ENCODE measurements at regions not wholly inside any gene's neighbourhood (a gene's known extent, or its start where the extent isn't known, plus 50 kb on each side); places are given as distances from the start of the nearest gene placed in this dataset.

DNA sequence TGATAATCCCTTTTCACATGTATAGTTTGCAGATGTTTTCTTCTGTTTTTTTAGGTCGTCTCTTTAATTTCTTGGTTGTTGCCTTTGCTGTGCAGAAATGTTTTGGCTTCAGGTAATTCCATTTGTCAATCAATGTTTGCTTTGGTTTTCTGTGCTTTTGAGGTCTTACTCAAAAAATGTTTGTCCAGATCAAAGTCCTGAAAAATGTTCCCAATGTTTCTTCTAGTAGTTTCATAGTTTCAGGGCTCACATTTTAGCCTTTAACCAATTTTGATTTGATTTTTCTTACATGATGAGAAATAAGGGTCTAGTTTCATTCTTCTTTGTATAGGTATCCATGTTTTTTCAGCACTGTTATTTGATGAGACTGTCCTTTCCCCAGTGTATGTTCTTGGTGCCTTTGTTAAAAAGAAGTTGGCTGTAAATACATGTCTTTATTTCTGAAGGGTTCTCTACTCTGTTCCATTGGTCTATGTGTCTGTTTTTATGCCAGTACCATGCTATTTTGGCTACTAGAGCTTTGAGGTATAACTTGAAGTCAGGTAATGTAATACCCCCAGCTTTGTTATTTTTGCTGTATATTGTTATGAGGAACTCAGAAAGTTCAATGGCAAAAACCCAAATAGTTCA lies 578.7 kb upstream of the SEL1L start:
- no peak overlapping the region for H3K27ac ChIP-seq
- H2AFZ ChIP-seq = no peak overlapping the region
- H3K9me3 ChIP-seq (ENCODE audit: low read depth) = peaks cover 3% of the 10 kb centered on the region
- H3K9me2 ChIP-seq (ENCODE audit: insufficient read depth) = no peaks in the 10 kb centered on the region
- no peak for DNase-seq
- TF ChIP-seq EZH2 (IDR thresholded peaks at IDR 0.05; ENCODE audit: insufficient read depth, poor library complexity, severe bottlenecking) = no peak
- no peak for TF ChIP-seq EZH2phosphoT487 (IDR thresholded peaks at IDR 0.05; ENCODE audit: insufficient read depth, low read depth)
- no peaks in the 10 kb centered on the region for H4K20me1 ChIP-seq (ENCODE audit: insufficient read depth)
- H3K27me3 ChIP-seq (replicated peaks; ENCODE audit: insufficient read depth) = no peaks in the 10 kb centered on the region
- no peak overlapping the region for H3K4me3 ChIP-seq
- no peaks in the 10 kb centered on the region for H3K36me3 ChIP-seq (ENCODE audit: low read depth)
- H3K4me1 ChIP-seq (ENCODE audit: insufficient read depth) = no peaks in the 10 kb centered on the region
- no peak overlapping the region for H3K4me2 ChIP-seq (ENCODE audit: unreplicated experiment)
- H3K79me2 ChIP-seq (ENCODE audit: insufficient read depth) = no peaks in the 10 kb centered on the region
- 0 to 6% methylated on average over 1 of the region's 1 CpG for WGBS, 2 experiments (ENCODE audit: low coverage in 1 of 2, low lambda C conversion rate in 2 of 2, missing lambda C conversion rate in 2 of 2)
- in situ Hi-C loops (cut with MboI) = no loop called here
- H3K9ac ChIP-seq = no peak overlapping the region
- no peaks in the 10 kb centered on the region for H3F3A ChIP-seq (ENCODE audit: insufficient read depth)

DNA sequence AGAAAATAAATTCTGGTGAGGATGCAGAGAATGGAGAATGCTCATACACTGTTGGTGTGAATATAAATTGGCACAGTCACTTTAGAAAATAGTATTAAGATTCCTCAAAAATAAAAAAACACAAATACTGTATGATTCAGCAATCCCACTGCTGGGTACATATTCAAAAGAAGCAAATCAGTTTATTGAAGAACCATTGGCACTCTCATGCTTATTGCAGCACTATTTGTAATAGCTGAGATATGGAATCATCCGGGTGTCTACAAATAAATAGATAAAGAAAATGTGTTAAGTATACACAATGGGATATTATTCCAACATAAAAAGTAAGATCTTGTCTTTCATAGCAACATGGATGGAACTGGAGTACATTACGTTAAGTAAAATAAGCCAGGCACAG lies 579.4 kb upstream of the SEL1L start:
- Histone ChIP-seq H3F3A (ENCODE audit: insufficient read depth) (no peaks in the 10 kb centered on the region), H2AFZ (no peak overlapping the region), H3K9ac (no peak overlapping the region), H3K27me3 (replicated peaks; ENCODE audit: insufficient read depth) (no peaks in the 10 kb centered on the region), H3K9me2 (ENCODE audit: insufficient read depth) (no peaks in the 10 kb centered on the region), H3K4me2 (ENCODE audit: unreplicated experiment) (no peak overlapping the region), H3K27ac (no peak overlapping the region), H3K9me3 (ENCODE audit: low read depth) (no peaks in the 10 kb centered on the region), H4K20me1 (ENCODE audit: insufficient read depth) (no peaks in the 10 kb centered on the region), H3K79me2 (ENCODE audit: insufficient read depth) (no peaks in the 10 kb centered on the region), H3K36me3 (ENCODE audit: low read depth) (no peaks in the 10 kb centered on the region), H3K4me3 (no peak overlapping the region), H3K4me1 (ENCODE audit: insufficient read depth) (no peaks in the 10 kb centered on the region)
- TF ChIP-seq EZH2 (IDR thresholded peaks at IDR 0.05; ENCODE audit: insufficient read depth, poor library complexity, severe bottlenecking) (no peak), EZH2phosphoT487 (IDR thresholded peaks at IDR 0.05; ENCODE audit: insufficient read depth, low read depth) (no peak)
- DNase-seq = no peak
- 19 to 26% methylated on average over 2 of the region's 2 CpGs for WGBS, 2 experiments (ENCODE audit: low coverage in 1 of 2, low lambda C conversion rate in 2 of 2, missing lambda C conversion rate in 2 of 2)
- in situ Hi-C loops (cut with MboI) = no loop called here

DNA sequence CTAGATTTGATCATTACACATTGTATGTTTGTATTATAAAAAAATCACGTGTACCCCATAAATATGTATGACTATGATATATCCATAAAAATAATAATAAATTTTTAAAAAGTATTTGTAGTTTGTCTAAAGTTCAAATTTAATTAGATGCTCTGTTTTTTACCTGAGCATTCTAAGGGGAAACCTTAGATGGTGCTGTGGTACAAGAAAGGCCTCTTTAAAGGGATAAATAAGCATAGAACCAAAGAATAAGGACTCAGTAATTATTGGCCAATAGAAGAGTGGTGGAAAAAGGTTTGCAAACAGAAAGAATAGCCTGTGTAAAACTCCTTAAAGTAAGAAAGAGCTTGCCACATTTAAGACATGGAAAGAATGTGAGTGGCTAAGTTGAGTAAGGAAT lies 580.1 kb upstream of the SEL1L start:
- no peaks in the 10 kb centered on the region for H3K79me2 ChIP-seq (ENCODE audit: insufficient read depth)
- H3K36me3 ChIP-seq (ENCODE audit: low read depth) = no peaks in the 10 kb centered on the region
- H3K9me3 ChIP-seq (ENCODE audit: low read depth) = no peaks in the 10 kb centered on the region
- H3K9me2 ChIP-seq (ENCODE audit: insufficient read depth) = no peaks in the 10 kb centered on the region
- DNase-seq = no peak
- H3K4me1 ChIP-seq (ENCODE audit: insufficient read depth) = no peaks in the 10 kb centered on the region
- no peaks in the 10 kb centered on the region for H4K20me1 ChIP-seq (ENCODE audit: insufficient read depth)
- TF ChIP-seq EZH2phosphoT487 (IDR thresholded peaks at IDR 0.05; ENCODE audit: insufficient read depth, low read depth) (no peak), EZH2 (IDR thresholded peaks at IDR 0.05; ENCODE audit: insufficient read depth, poor library complexity, severe bottlenecking) (no peak)
- H3K27me3 ChIP-seq (replicated peaks; ENCODE audit: insufficient read depth) = no peaks in the 10 kb centered on the region
- H3K4me3 ChIP-seq = no peak overlapping the region
- H3F3A ChIP-seq (ENCODE audit: insufficient read depth) = no peaks in the 10 kb centered on the region
- no peak overlapping the region for H3K4me2 ChIP-seq (ENCODE audit: unreplicated experiment)
- H3K9ac ChIP-seq = no peak overlapping the region
- no peak overlapping the region for H2AFZ ChIP-seq
- no peak overlapping the region for H3K27ac ChIP-seq
- in situ Hi-C loops (cut with MboI) = no loop called here
- WGBS, 2 experiments (ENCODE audit: low coverage in 1 of 2, low lambda C conversion rate in 2 of 2, missing lambda C conversion rate in 2 of 2) = 11 to 26% methylated on average over 1 of the region's 1 CpG

DNA sequence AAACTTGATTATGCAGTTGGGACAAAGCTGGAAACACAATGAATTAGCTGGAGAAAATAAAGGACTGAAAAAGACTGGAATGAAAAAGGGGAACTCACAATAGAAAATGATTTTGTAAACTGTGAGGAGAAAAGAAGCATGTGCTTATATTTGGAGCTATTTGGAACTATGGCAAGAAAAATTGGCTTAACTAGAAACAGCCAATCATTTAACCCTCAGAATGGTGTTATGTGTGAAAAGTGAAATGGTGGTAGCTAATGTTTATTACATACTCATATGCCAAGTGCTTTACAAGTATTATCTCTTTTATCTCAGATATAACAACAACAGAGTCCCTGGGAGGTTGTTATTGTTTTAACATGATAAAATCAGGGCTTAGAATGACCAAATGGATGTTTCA lies 583.1 kb upstream of the SEL1L start:
- H2AFZ ChIP-seq = no peak overlapping the region
- H3K27me3 ChIP-seq (replicated peaks; ENCODE audit: insufficient read depth) = no peaks in the 10 kb centered on the region
- no peaks in the 10 kb centered on the region for H3F3A ChIP-seq (ENCODE audit: insufficient read depth)
- TF ChIP-seq EZH2phosphoT487 (IDR thresholded peaks at IDR 0.05; ENCODE audit: insufficient read depth, low read depth) (no peak), EZH2 (IDR thresholded peaks at IDR 0.05; ENCODE audit: insufficient read depth, poor library complexity, severe bottlenecking) (no peak)
- no peaks in the 10 kb centered on the region for H3K4me1 ChIP-seq (ENCODE audit: insufficient read depth)
- no peak overlapping the region for H3K4me2 ChIP-seq (ENCODE audit: unreplicated experiment)
- in situ Hi-C loops (cut with MboI) = no loop called here
- no peaks in the 10 kb centered on the region for H3K79me2 ChIP-seq (ENCODE audit: insufficient read depth)
- no peaks in the 10 kb centered on the region for H3K36me3 ChIP-seq (ENCODE audit: low read depth)
- DNase-seq = no peak
- no peak overlapping the region for H3K9ac ChIP-seq
- H3K4me3 ChIP-seq = no peak overlapping the region
- no peaks in the 10 kb centered on the region for H3K9me2 ChIP-seq (ENCODE audit: insufficient read depth)
- no peak overlapping the region for H3K27ac ChIP-seq
- H4K20me1 ChIP-seq (ENCODE audit: insufficient read depth) = no peaks in the 10 kb centered on the region
- no peaks in the 10 kb centered on the region for H3K9me3 ChIP-seq (ENCODE audit: low read depth)

DNA sequence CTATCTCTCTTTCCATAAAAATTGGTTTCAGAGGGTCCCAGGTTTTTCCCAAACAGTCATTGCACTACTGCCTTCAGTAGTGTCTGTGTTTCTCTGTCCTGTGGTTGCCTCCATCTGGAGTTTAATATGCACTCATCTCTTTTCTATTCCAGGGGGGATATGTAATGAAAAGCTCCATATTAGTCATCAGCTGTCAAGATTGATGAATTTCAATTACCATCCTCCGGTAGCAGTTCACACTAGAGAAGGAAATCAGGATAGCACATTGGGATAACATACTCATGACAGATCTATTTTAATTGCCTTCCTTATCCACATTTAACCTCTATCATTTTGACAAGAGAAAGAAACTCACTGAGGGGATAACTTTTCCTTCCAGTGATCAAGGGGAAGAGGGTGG lies 589.0 kb upstream of the SEL1L start:
- no peaks in the 10 kb centered on the region for H3K9me3 ChIP-seq (ENCODE audit: low read depth)
- no peaks in the 10 kb centered on the region for H3K4me1 ChIP-seq (ENCODE audit: insufficient read depth)
- H3K27ac ChIP-seq = no peak overlapping the region
- H3K79me2 ChIP-seq (ENCODE audit: insufficient read depth) = no peaks in the 10 kb centered on the region
- in situ Hi-C loops (cut with MboI) = no loop called here
- no peaks in the 10 kb centered on the region for H4K20me1 ChIP-seq (ENCODE audit: insufficient read depth)
- H3K9ac ChIP-seq = no peak overlapping the region
- no peak for DNase-seq
- no peak overlapping the region for H2AFZ ChIP-seq
- TF ChIP-seq EZH2phosphoT487 (IDR thresholded peaks at IDR 0.05; ENCODE audit: insufficient read depth, low read depth) = no peak
- TF ChIP-seq EZH2 (IDR thresholded peaks at IDR 0.05; ENCODE audit: insufficient read depth, poor library complexity, severe bottlenecking) = no peak
- no peak overlapping the region for H3K4me3 ChIP-seq
- 0 to 5% methylated on average over 1 of the region's 1 CpG for whole genome bisulfite sequencing, 2 experiments (ENCODE audit: low coverage in 1 of 2, low lambda C conversion rate in 2 of 2, missing lambda C conversion rate in 2 of 2)
- H3K27me3 ChIP-seq (replicated peaks; ENCODE audit: insufficient read depth) = no peaks in the 10 kb centered on the region
- H3K4me2 ChIP-seq (ENCODE audit: unreplicated experiment) = no peak overlapping the region
- H3K36me3 ChIP-seq (ENCODE audit: low read depth) = no peaks in the 10 kb centered on the region
- H3K9me2 ChIP-seq (ENCODE audit: insufficient read depth) = no peaks in the 10 kb centered on the region
- no peaks in the 10 kb centered on the region for H3F3A ChIP-seq (ENCODE audit: insufficient read depth)
